ENCODE measurements at regions not wholly inside any gene's neighbourhood (a gene's known extent, or its start where the extent isn't known, plus 50 kb on each side); places are given as distances from the start of the nearest gene placed in this dataset.
"Not testable (repeated sequence)": the region's sequence is repeated elsewhere in the genome, so short reads cannot be mapped to it uniquely, and the experiment has no call there.

GRCh38 chr5:51165621-51166020, 217.6 kb upstream of the ISL1 start:
- H3K27ac ChIP-seq (ENCODE audit: low read depth, low read length); H2AFZ ChIP-seq (ENCODE audit: low read length, unreplicated experiment); H3K4me1 ChIP-seq (ENCODE audit: control insufficient read depth, insufficient read depth, low read length, unreplicated experiment); H3K36me3 ChIP-seq (ENCODE audit: insufficient read depth, low read length); H3K4me3 ChIP-seq (ENCODE audit: low read depth, low read length); H3K79me2 ChIP-seq (ENCODE audit: control insufficient read depth, insufficient read depth, low read length, unreplicated experiment); H3K27me3 ChIP-seq (ENCODE audit: insufficient read depth, low read length): not testable (repeated sequence)

DNA sequence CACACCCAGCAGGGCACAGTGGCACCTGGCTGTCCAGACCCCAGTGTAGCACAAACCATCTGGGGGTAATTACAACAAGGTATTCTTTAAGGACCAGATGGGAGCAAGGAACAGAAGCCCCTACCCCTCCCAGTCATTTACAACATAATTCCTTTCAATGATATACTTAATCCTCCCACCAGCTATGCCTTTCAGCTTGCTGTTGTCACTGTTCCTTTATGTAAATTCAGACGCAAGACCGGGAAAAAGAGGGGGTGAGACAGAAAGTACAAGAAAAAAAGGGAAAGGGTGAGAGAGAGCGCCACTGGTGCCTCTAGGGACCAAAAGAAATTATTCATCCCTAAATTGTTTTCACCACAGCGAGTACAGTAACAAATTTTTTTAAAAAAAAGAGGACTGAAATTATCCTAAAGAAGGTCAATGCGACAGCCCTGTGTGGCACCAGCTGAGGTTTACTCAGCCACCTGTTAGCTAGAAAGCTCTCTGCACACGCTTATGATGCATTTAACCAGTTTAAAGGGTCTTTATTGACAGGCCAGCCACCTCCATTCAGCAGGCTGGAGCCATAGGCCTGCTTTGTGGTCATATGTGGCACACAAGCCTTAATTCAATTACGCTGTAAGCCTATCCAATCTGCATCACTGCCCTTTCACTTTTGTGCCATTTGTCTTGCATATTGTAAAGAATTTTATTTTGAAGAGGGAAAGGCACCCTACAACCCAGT, 210.2 kb upstream of the ISL1 start:
- Histone ChIP-seq H2AFZ (ENCODE audit: low read length, unreplicated experiment) (no peak overlapping the region), H3K4me3 (ENCODE audit: low read depth, low read length) (no peak overlapping the region), H3K4me1 (ENCODE audit: control insufficient read depth, insufficient read depth, low read length, unreplicated experiment) (no peaks in the 10 kb centered on the region), H3K36me3 (ENCODE audit: insufficient read depth, low read length) (no peaks in the 10 kb centered on the region), H3K27ac (ENCODE audit: low read depth, low read length) (no peak overlapping the region), H3K79me2 (ENCODE audit: control insufficient read depth, insufficient read depth, low read length, unreplicated experiment) (no peaks in the 10 kb centered on the region), H3K27me3 (ENCODE audit: insufficient read depth, low read length) (no peaks in the 10 kb centered on the region)

GRCh38 chr5:51181208-51181894, 201.9 kb upstream of the ISL1 start:
- Histone ChIP-seq H3K36me3 (ENCODE audit: insufficient read depth, low read length) (no peaks in the 10 kb centered on the region), H3K79me2 (ENCODE audit: control insufficient read depth, insufficient read depth, low read length, unreplicated experiment) (no peaks in the 10 kb centered on the region), H3K4me1 (ENCODE audit: control insufficient read depth, insufficient read depth, low read length, unreplicated experiment) (no peaks in the 10 kb centered on the region), H3K27me3 (ENCODE audit: insufficient read depth, low read length) (no peaks in the 10 kb centered on the region), H3K27ac (ENCODE audit: low read depth, low read length) (no peak overlapping the region), H2AFZ (ENCODE audit: low read length, unreplicated experiment) (no peak overlapping the region), H3K4me3 (ENCODE audit: low read depth, low read length) (no peak overlapping the region)

- no peak overlapping the region for H2AFZ ChIP-seq (ENCODE audit: low read length, unreplicated experiment)
- no peak overlapping the region for H3K27ac ChIP-seq (ENCODE audit: low read depth, low read length)
- no peak overlapping the region for H3K4me3 ChIP-seq (ENCODE audit: low read depth, low read length)
- no peaks in the 10 kb centered on the region for H3K4me1 ChIP-seq (ENCODE audit: control insufficient read depth, insufficient read depth, low read length, unreplicated experiment)
- H3K79me2 ChIP-seq (ENCODE audit: control insufficient read depth, insufficient read depth, low read length, unreplicated experiment), result no peaks in the 10 kb centered on the region
- H3K27me3 ChIP-seq (ENCODE audit: insufficient read depth, low read length), result no peaks in the 10 kb centered on the region
- H3K36me3 ChIP-seq (ENCODE audit: insufficient read depth, low read length), result no peaks in the 10 kb centered on the region
Observed at GRCh38 chr5:51185850-51186329, 197.4 kb upstream of the ISL1 start.

DNA sequence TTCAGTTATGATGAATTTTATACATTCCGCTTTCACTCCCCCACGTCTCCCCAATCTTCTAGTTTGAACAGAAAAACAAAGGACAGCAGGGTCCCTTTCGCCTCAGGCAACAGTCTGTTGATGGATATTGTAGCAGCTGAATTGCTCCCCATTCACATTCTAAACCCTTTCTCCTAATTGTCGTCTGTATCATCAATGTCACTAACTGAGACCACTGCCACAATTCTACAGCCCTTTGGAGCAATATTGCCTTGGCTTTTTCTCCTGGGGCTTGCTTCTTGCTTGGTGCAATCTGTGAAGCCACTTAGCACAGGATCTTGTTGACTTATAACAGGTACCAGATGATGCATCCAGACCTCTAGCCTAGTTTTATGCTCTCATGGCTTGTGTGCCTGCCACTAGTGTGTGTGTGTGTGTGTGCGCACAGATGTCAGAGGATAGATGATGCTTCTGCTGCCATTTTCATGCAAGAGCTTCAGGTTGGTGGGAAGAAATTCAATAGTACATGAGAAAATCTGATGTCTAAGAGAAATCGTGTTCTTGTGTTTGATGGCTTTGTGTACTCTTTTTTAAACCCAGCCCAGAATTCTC, 195.2 kb upstream of the ISL1 start:
- no peaks in the 10 kb centered on the region for H3K79me2 ChIP-seq (ENCODE audit: control insufficient read depth, insufficient read depth, low read length, unreplicated experiment)
- no peaks in the 10 kb centered on the region for H3K36me3 ChIP-seq (ENCODE audit: insufficient read depth, low read length)
- no peak overlapping the region for H3K4me3 ChIP-seq (ENCODE audit: low read depth, low read length)
- no peak overlapping the region for H2AFZ ChIP-seq (ENCODE audit: low read length, unreplicated experiment)
- no peak overlapping the region for H3K27ac ChIP-seq (ENCODE audit: low read depth, low read length)
- H3K4me1 ChIP-seq (ENCODE audit: control insufficient read depth, insufficient read depth, low read length, unreplicated experiment), result no peaks in the 10 kb centered on the region
- H3K27me3 ChIP-seq (ENCODE audit: insufficient read depth, low read length), result no peaks in the 10 kb centered on the region

DNA sequence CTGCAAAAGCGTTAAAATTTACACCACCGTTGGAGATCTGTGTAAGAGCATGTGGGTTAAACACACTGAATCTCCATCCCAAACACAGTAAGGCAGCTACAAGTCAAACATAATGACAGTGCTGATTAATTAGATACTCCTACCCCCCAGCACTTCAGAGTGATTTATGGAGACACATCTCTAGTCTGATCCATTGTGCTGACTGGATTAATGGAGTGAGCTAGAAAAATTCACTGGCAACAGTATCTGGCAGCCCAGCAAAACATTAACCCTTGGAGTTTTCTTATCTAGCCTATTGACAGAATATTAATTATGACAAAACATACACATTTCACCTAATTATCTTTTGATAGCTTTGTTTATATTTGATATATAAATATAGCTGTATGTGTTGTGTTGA, 188.6 kb upstream of the ISL1 start:
- H3K4me3 ChIP-seq (ENCODE audit: low read depth, low read length), result no peak overlapping the region
- no peak overlapping the region for H3K27ac ChIP-seq (ENCODE audit: low read depth, low read length)
- no peaks in the 10 kb centered on the region for H3K4me1 ChIP-seq (ENCODE audit: control insufficient read depth, insufficient read depth, low read length, unreplicated experiment)
- H3K79me2 ChIP-seq (ENCODE audit: control insufficient read depth, insufficient read depth, low read length, unreplicated experiment), result no peaks in the 10 kb centered on the region
- H3K27me3 ChIP-seq (ENCODE audit: insufficient read depth, low read length), result no peaks in the 10 kb centered on the region
- H2AFZ ChIP-seq (ENCODE audit: low read length, unreplicated experiment), result no peak overlapping the region
- H3K36me3 ChIP-seq (ENCODE audit: insufficient read depth, low read length), result no peaks in the 10 kb centered on the region

GRCh38 chr5:51201024-51201423, 182.2 kb upstream of the ISL1 start:
- Histone ChIP-seq H3K36me3 (ENCODE audit: insufficient read depth, low read length) (no peaks in the 10 kb centered on the region), H2AFZ (ENCODE audit: low read length, unreplicated experiment) (no peak overlapping the region), H3K27me3 (ENCODE audit: insufficient read depth, low read length) (no peaks in the 10 kb centered on the region), H3K27ac (ENCODE audit: low read depth, low read length) (no peak overlapping the region), H3K4me1 (ENCODE audit: control insufficient read depth, insufficient read depth, low read length, unreplicated experiment) (no peaks in the 10 kb centered on the region), H3K4me3 (ENCODE audit: low read depth, low read length) (no peak overlapping the region), H3K79me2 (ENCODE audit: control insufficient read depth, insufficient read depth, low read length, unreplicated experiment) (no peaks in the 10 kb centered on the region)

DNA sequence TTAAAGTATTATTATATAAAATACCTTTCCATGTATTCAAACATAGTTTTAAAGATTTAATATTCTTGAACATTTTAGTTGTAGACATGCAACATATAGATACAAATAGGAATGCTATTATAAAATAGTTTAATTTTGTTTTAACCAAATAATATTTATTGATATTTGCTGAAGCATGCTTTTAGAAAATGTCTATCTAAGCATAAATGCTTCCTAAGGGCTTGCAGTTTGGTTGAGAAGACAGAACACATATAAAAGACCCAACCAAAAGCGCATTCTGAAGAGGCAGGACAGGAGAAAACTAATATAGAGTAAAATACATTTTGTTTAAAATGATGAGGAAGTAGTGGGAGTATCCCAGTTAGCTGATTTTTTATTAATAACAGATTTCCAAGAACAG, 181.5 kb upstream of the ISL1 start:
- Histone ChIP-seq H3K27me3 (ENCODE audit: insufficient read depth, low read length) (no peaks in the 10 kb centered on the region), H3K4me1 (ENCODE audit: control insufficient read depth, insufficient read depth, low read length, unreplicated experiment) (no peaks in the 10 kb centered on the region), H3K4me3 (ENCODE audit: low read depth, low read length) (no peak overlapping the region), H2AFZ (ENCODE audit: low read length, unreplicated experiment) (no peak overlapping the region), H3K36me3 (ENCODE audit: insufficient read depth, low read length) (no peaks in the 10 kb centered on the region), H3K79me2 (ENCODE audit: control insufficient read depth, insufficient read depth, low read length, unreplicated experiment) (no peaks in the 10 kb centered on the region), H3K27ac (ENCODE audit: low read depth, low read length) (no peak overlapping the region)

DNA sequence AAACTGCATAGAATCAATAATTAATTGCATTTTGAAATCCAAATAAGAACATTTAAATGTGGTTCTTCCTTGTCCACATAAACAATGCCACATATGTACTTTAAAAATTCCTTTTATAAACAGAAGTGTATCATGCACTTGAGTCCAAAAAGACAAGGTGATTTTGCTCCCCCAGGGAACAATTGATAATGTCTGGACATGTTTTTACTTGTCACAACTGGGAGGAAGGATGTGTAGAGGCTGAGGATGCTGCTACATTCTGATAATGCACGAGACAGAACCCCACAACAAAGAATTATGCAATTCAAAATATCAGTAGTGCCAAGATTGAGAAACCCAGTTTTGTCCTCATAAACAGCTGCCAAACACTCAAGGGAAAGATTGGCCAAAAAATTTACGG, 181.1 kb upstream of the ISL1 start:
- H3K36me3 ChIP-seq (ENCODE audit: insufficient read depth, low read length), result no peaks in the 10 kb centered on the region
- no peak overlapping the region for H3K4me3 ChIP-seq (ENCODE audit: low read depth, low read length)
- H3K27me3 ChIP-seq (ENCODE audit: insufficient read depth, low read length), result no peaks in the 10 kb centered on the region
- no peak overlapping the region for H3K27ac ChIP-seq (ENCODE audit: low read depth, low read length)
- H2AFZ ChIP-seq (ENCODE audit: low read length, unreplicated experiment), result no peak overlapping the region
- no peaks in the 10 kb centered on the region for H3K79me2 ChIP-seq (ENCODE audit: control insufficient read depth, insufficient read depth, low read length, unreplicated experiment)
- H3K4me1 ChIP-seq (ENCODE audit: control insufficient read depth, insufficient read depth, low read length, unreplicated experiment), result no peaks in the 10 kb centered on the region

DNA sequence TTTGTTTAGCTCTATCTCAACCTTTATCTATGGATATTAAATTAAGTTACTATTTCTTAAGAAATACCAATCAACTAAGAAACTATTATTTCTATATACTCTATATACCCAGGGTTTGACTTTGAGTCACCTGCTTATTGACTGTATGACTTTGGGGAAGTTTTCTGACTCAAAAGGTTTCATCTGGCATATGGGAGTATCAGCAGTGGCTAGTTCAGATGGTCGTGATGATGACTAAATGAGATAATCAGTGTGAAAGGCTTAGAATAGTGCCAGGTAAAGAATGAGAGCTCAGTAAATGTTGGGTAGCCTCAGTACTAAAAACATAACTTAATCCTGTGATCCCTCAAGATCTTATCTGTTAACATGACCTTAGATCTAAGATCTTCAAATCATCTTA, 179.7 kb upstream of the ISL1 start:
- no peaks in the 10 kb centered on the region for H3K27me3 ChIP-seq (ENCODE audit: insufficient read depth, low read length)
- no peaks in the 10 kb centered on the region for H3K4me1 ChIP-seq (ENCODE audit: control insufficient read depth, insufficient read depth, low read length, unreplicated experiment)
- no peak overlapping the region for H3K27ac ChIP-seq (ENCODE audit: low read depth, low read length)
- no peak overlapping the region for H2AFZ ChIP-seq (ENCODE audit: low read length, unreplicated experiment)
- no peaks in the 10 kb centered on the region for H3K36me3 ChIP-seq (ENCODE audit: insufficient read depth, low read length)
- H3K4me3 ChIP-seq (ENCODE audit: low read depth, low read length), result no peak overlapping the region
- no peaks in the 10 kb centered on the region for H3K79me2 ChIP-seq (ENCODE audit: control insufficient read depth, insufficient read depth, low read length, unreplicated experiment)

- Histone ChIP-seq H3K36me3 (ENCODE audit: insufficient read depth, low read length) (no peaks in the 10 kb centered on the region), H3K27me3 (ENCODE audit: insufficient read depth, low read length) (no peaks in the 10 kb centered on the region), H3K27ac (ENCODE audit: low read depth, low read length) (no peak overlapping the region), H3K4me3 (ENCODE audit: low read depth, low read length) (no peak overlapping the region), H2AFZ (ENCODE audit: low read length, unreplicated experiment) (no peak overlapping the region), H3K79me2 (ENCODE audit: control insufficient read depth, insufficient read depth, low read length, unreplicated experiment) (no peaks in the 10 kb centered on the region), H3K4me1 (ENCODE audit: control insufficient read depth, insufficient read depth, low read length, unreplicated experiment) (no peaks in the 10 kb centered on the region)
Observed at GRCh38 chr5:51208296-51208695, 175.0 kb upstream of the ISL1 start.
